CD4-positive, alpha-beta T cell treated with Interleukin-10 for 1 hour (primary cell): ENCODE measurements at regions not wholly inside any gene's neighbourhood (a gene's known extent, or its start where the extent isn't known, plus 50 kb on each side); places are given as distances from the start of the nearest gene placed in this dataset.
"Not testable (repeated sequence)": the region's sequence is repeated elsewhere in the genome, so short reads cannot be mapped to it uniquely, and the experiment has no call there.

Experiments used
- DNase-seq: peaks from one replicate; pipeline ENCODE4 v3.0.0-alpha.2; 2020

- DNase-seq: no peak
Measured at GRCh38 chr4:169885893-169886292, 128.1 kb upstream of the HPF1 start.

GRCh38 chr4:169881769-169882168 is 124.0 kb upstream of the HPF1 start:
- no peak for DNase-seq

DNA sequence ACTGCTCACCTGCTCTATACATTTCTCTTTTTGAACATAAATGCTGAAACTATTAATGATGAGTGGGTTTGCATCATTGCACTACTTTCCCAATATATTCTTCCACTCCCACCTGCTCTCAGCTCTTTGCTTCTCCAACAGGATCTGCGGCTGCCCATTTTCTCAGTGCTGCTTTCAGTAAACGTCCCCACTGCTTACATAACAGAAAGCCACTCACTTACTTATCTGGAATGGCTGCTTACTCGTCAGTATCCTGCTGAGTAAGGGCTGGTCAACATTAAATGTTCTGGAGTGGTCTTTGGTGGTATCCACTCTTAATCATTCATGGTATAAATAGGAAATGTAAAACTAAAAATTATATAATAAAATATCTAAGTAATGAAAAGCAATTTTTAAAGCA is 112.8 kb upstream of the HPF1 start:
- no peak for DNase-seq

- DNase-seq: no peak
Measured at GRCh38 chr4:169869490-169869889, 111.7 kb upstream of the HPF1 start.

GRCh38 chr4:169861593-169861992 is 103.8 kb upstream of the HPF1 start:
- DNase-seq: no peak

GRCh38 chr4:169859366-169860216 is 101.8 kb upstream of the HPF1 start:
- no peak for DNase-seq

DNA sequence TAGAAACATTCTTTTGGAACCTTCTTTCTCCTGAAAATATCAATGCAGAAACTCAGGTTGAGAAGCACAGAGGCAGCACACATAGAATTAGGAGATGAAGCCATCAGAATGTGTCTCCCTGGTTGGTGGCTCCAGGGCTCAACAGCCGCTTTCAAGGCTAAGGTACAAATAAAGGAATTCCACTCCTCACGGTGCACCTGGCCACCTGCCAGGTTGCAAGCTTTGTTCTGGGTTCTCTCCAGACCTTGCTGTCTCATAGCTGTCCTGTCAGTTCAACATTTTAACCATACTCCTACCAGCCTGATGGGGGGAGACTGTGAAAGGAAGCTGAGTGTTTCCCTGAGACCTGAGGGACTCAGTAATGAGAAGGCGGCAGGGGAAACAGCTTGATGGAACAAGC is 96.3 kb upstream of the HPF1 start:
- no peak for DNase-seq

DNA sequence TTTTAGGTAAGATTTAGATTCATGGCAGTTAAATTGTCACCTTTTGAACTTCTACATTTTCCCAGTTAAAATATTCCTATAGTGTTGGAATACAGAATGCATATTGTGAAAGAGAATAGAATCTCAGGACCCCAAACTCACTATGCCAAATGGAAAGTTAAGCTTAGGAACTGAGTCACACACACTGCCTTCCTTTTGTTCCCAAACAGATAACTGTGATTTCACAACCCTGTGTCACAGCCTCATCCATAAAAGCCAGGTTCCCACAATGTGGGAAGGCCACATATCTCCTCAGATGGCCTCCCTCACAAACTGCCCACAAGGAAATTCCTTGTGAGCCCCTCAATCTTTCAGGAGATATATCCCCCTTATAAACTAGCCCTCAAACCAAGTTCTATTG is 94.7 kb upstream of the HPF1 start:
- no peak for DNase-seq

DNA sequence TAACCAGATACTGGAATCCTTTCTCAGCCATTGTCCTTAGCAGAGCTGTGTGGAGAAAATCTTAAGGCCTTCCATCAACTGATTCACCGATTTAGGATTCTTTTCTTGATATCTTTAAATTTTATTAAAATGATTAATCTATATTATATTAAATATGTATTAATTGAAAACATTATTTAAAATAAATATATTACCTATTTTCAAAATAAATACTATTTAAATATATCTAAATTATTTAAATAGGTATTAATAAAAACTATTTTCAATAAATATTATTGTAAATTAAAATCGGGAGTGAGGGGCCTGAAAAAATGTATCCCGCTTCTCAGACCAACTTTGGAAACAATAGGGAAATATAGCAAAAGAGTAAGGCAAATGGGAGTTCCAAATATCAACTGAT is 94.0 kb upstream of the HPF1 start:
- DNase-seq: no peak

- no peak for DNase-seq
Measured at GRCh38 chr4:169849456-169849855, 91.7 kb upstream of the HPF1 start.

DNA sequence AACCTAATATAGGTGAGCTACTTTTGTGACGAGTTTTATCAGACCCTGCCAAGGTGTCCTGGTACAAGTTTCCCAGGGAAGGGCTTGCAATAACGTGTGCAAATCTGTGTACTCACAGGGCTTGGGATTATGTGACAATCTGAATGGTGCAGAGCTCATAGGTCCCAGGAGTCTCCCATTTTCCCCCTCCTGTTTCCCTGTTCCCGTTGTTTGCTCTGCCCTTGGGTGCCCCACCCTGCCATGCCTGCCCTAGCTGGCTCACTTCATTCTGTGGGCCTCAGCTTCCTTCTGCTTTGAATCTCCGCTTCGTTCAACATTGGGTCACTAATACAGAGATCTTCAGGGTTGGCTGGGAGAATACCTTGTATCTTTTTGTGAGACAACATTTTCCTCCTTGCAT is 90.3 kb upstream of the HPF1 start:
- no peak for DNase-seq

- no peak for DNase-seq
Measured at GRCh38 chr4:169847171-169847570, 89.4 kb upstream of the HPF1 start.

DNA sequence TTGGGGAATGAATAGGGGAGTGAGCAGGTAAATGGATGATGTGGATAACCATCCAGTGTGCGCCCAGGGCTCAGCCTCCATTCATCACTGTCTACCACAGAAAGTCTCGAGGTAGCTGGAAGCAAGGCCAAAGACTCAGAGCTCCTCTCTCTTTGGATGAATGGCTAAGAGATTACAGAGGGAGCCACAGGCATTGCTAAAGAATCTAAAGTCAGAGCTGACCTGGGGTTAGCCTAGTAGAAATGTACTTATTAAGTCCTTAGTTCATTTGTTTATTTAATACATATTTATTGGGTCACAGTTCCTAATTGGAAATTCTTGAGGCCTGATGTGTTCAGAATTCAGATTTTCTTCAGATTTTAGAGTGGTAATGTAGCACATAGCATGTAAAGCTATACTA is 88.7 kb upstream of the HPF1 start:
- DNase-seq: no peak

GRCh38 chr4:169841776-169842175 is 84.0 kb upstream of the HPF1 start:
- DNase-seq: no peak

GRCh38 chr4:169840554-169840953 is 82.8 kb upstream of the HPF1 start:
- no peak for DNase-seq

GRCh38 chr4:169828329-169828728 is 70.6 kb upstream of the HPF1 start:
- not testable (repeated sequence) for DNase-seq

- DNase-seq: no peak
Measured at GRCh38 chr4:169826634-169827187, 69.0 kb upstream of the HPF1 start.

GRCh38 chr4:169823685-169824084 is 65.9 kb upstream of the HPF1 start:
- DNase-seq: peak; percentile 15

DNA sequence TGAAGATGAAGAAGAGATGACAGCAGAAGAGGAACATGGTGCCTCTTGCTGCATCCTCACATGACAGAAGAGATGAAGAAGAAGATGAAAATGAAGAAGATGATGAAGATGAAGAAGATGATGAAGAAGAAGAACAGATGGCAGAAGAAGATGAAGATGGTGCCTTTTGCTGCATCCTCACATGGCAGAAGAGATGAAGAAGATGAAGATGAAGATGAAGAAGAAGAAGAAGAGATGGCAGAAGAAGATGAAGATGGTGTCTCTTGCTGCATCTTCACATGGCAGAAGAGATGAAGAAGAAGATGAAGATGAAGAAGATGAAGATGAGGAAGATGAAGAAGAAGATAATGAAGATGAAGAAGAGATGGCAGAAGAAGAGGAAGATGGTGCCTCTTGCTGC is 63.7 kb upstream of the HPF1 start:
- no peak for DNase-seq

- no peak for DNase-seq
Measured at GRCh38 chr4:169818063-169818679, 60.4 kb upstream of the HPF1 start.

- DNase-seq: no peak
Measured at GRCh38 chr4:169815606-169816005, 57.9 kb upstream of the HPF1 start.

GRCh38 chr4:169811476-169811875 is 53.7 kb upstream of the HPF1 start:
- no peak for DNase-seq

DNA sequence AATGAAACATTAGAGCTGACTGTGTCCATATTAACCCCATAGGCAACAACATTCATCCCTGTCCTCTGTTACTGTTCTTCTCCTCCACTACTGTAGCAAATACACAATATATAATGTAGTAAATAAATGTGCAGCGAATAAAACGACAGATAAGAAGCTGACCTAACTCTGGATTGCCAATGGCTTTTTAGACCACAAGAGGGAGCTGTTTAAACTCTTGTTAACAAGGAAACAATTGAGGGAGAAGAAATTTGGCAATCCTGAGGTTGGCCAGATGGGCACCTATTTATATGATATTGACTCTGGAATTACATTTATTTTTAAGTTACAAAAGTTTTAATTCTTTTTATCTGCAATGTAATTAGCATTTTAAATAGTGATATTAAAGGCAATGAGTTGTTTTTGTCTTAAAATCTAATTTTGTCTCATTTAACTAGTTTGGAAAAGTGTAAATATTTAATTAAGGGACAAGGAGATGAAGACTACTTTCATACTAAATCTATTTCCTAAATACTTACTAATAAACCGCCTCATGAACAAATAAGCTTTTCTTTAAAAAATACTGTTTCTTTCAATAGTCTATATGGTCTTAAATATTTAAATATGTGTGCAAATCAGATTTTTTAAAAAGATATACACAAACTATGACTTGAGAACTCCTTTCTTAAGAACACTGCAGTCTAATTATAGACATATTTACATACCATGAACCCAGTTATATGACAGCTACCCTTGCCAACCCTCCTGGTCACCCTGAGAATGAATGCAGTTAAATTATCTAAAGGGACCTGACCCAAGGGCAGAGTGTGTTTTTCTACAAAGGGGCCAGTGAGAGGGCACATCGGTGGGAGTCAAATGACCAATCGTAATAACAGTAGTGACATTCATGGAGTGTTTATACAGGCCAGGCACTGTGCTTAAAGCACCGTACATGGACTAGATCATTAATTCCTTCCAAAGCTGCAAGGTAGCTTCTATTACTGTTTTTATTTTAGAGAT is 52.9 kb upstream of the HPF1 start:
- DNase-seq: peak; percentile 64
